ENCODE measurements at regions not wholly inside any gene's neighbourhood (a gene's known extent, or its start where the extent isn't known, plus 50 kb on each side); places are given as distances from the start of the nearest gene placed in this dataset.

- TF ChIP-seq CTCF (IDR thresholded peaks at IDR 0.05; ENCODE audit: extremely low read depth in 1 of 2, insufficient read depth in 1 of 2, low read depth in 1 of 2, low read length in 2 of 2) (no peak), POLR2AphosphoS5 (IDR thresholded peaks at IDR 0.05; ENCODE audit: insufficient read depth, low read depth, low read length) (no peak), POLR2A (IDR thresholded peaks at IDR 0.05; ENCODE audit: low read depth, low read length) (no peak)
Measured at GRCh38 chr2:183383854-183384253, 259.6 kb downstream of the NUP35 start.

All from endothelial cell of umbilical vein (primary cell).